ENCODE measurements at regions not wholly inside any gene's neighbourhood (a gene's known extent, or its start where the extent isn't known, plus 50 kb on each side); places are given as distances from the start of the nearest gene placed in this dataset.

GRCh38 chr17:64775701-64776570, 113.8 kb upstream of the SMURF2 start:
- H3K4me3 ChIP-seq (ENCODE audit: low read depth, low read length, poor library complexity, severe bottlenecking): no peak overlapping the region
- no peaks in the 10 kb centered on the region for H4K20me1 ChIP-seq (ENCODE audit: insufficient read depth, low read length)
- H2AFZ ChIP-seq (ENCODE audit: low read length): no peak overlapping the region
- peaks cover 56% of the 10 kb centered on the region for H3K4me1 ChIP-seq (ENCODE audit: insufficient read depth, low read length, severe bottlenecking)
- no peaks in the 10 kb centered on the region for H3K79me2 ChIP-seq (ENCODE audit: insufficient read depth, low read length)
- TF ChIP-seq EZH2 (IDR thresholded peaks at IDR 0.05; ENCODE audit: borderline replicate concordance, low read length) (no peak), CTCF (IDR thresholded peaks at IDR 0.05; ENCODE audit: low read length) (no peak)
- H3K4me2 ChIP-seq (ENCODE audit: low read length): no peak overlapping the region
- no peaks in the 10 kb centered on the region for H3K9me2 ChIP-seq (ENCODE audit: low read depth, low read length)
- H3K9me3 ChIP-seq (ENCODE audit: low read length): no peaks in the 10 kb centered on the region
- peaks cover 8% of the 10 kb centered on the region; the same call in 1 of the 2 replicates for H3F3A ChIP-seq (ENCODE audit: insufficient read depth, low read length)
- peaks cover 6% of the 10 kb centered on the region; the same call in 1 of the 2 replicates for H3K27me3 ChIP-seq (ENCODE audit: insufficient read depth, low read length)
- no peak overlapping the region for H3K9ac ChIP-seq (ENCODE audit: low read length)
- H3K27ac ChIP-seq (ENCODE audit: low read depth, low read length, poor library complexity, severe bottlenecking): no peak overlapping the region
- H3K36me3 ChIP-seq (ENCODE audit: insufficient read depth, low read length): no peaks in the 10 kb centered on the region

- TF ChIP-seq EZH2 (IDR thresholded peaks at IDR 0.05; ENCODE audit: borderline replicate concordance, low read length) (no peak), CTCF (IDR thresholded peaks at IDR 0.05; ENCODE audit: low read length) (no peak)
- Histone ChIP-seq H3K36me3 (ENCODE audit: insufficient read depth, low read length) (no peaks in the 10 kb centered on the region), H2AFZ (ENCODE audit: low read length) (no peak overlapping the region), H3K27ac (ENCODE audit: low read depth, low read length, poor library complexity, severe bottlenecking) (no peak overlapping the region), H3K27me3 (ENCODE audit: insufficient read depth, low read length) (peaks cover 6% of the 10 kb centered on the region; the same call in 1 of the 2 replicates), H3K9me3 (ENCODE audit: low read length) (no peaks in the 10 kb centered on the region), H4K20me1 (ENCODE audit: insufficient read depth, low read length) (no peaks in the 10 kb centered on the region), H3K4me1 (ENCODE audit: insufficient read depth, low read length, severe bottlenecking) (peaks cover 46% of the 10 kb centered on the region), H3F3A (ENCODE audit: insufficient read depth, low read length) (peaks cover 8% of the 10 kb centered on the region; the same call in 1 of the 2 replicates), H3K9ac (ENCODE audit: low read length) (no peak overlapping the region), H3K9me2 (ENCODE audit: low read depth, low read length) (no peaks in the 10 kb centered on the region), H3K4me3 (ENCODE audit: low read depth, low read length, poor library complexity, severe bottlenecking) (no peak overlapping the region), H3K4me2 (ENCODE audit: low read length) (no peak overlapping the region), H3K79me2 (ENCODE audit: insufficient read depth, low read length) (no peaks in the 10 kb centered on the region)
These were observed 112.9 kb upstream of the SMURF2 start for GRCh38 chr17:64774888-64775540.

DNA sequence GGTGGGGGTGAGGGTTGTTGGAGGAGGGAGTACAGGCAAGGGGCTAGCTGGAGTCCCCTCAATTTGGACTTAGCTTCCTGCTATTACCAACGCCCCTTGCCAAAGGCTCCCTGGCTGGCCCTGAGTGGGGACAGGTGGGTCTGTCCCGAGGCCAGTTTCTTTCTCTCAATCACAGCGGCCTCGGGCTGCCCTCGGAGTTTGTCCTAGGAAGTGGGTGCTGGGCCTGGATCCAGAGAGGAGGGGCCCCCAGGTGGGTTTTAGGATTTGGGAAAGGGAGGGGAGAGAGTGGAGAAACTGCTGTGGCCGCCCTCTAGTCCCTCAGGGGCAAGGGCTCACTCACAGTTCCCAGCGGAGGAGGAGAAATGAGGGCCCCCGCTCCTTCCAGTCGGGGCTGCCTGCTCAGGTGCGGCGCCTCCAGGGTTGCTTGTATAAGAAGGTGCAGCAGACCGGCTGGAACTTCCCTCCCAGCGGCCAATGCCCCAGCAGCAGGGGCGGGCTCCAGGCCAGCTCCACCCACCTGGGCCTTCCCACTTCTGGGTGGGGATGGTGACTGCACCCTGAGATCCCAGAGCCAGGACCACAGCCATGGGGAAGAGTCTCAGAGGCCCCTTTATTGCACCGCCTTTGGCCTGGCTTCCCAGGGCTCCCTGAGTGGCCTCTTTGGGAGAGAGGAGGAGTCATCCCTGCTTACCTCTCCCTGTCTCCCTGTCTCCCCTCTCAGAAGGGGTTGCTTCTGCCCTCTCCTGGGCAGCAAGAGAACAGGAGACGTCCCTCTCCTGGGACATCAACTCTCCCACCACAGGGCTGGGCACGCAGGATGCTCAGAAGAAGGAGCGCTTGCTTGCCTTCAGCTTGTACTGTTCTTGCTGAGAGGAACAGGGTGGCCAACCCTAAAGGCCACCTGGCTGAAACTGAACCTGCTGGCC, 112.0 kb upstream of the SMURF2 start:
- H2AFZ ChIP-seq (ENCODE audit: low read length): no peak overlapping the region
- H4K20me1 ChIP-seq (ENCODE audit: insufficient read depth, low read length): no peaks in the 10 kb centered on the region
- H3K27me3 ChIP-seq (ENCODE audit: insufficient read depth, low read length): no peaks in the 10 kb centered on the region; the same call in 1 of the 2 replicates
- H3K9me3 ChIP-seq (ENCODE audit: low read length): no peaks in the 10 kb centered on the region
- no peaks in the 10 kb centered on the region for H3K79me2 ChIP-seq (ENCODE audit: insufficient read depth, low read length)
- H3K4me3 ChIP-seq (ENCODE audit: low read depth, low read length, poor library complexity, severe bottlenecking): peak overlapping the region; percentile 54
- peak overlapping the region; percentile 56 for H3K4me2 ChIP-seq (ENCODE audit: low read length)
- H3K27ac ChIP-seq (ENCODE audit: low read depth, low read length, poor library complexity, severe bottlenecking): no peak overlapping the region
- peaks cover 8% of the 10 kb centered on the region; the same call in 1 of the 2 replicates for H3F3A ChIP-seq (ENCODE audit: insufficient read depth, low read length)
- H3K9me2 ChIP-seq (ENCODE audit: low read depth, low read length): no peaks in the 10 kb centered on the region
- H3K9ac ChIP-seq (ENCODE audit: low read length): peak overlapping the region; percentile 26; the same call in 1 of the 2 replicates
- TF ChIP-seq EZH2 (IDR thresholded peaks at IDR 0.05; ENCODE audit: borderline replicate concordance, low read length): no peak
- TF ChIP-seq CTCF (IDR thresholded peaks at IDR 0.05; ENCODE audit: low read length): peak; percentile 38
- H3K4me1 ChIP-seq (ENCODE audit: insufficient read depth, low read length, severe bottlenecking): peaks cover 37% of the 10 kb centered on the region
- no peaks in the 10 kb centered on the region for H3K36me3 ChIP-seq (ENCODE audit: insufficient read depth, low read length)
